SU-DHL-6 (cell line): ENCODE measurements at regions not wholly inside any gene's neighbourhood (a gene's known extent, or its start where the extent isn't known, plus 50 kb on each side); places are given as distances from the start of the nearest gene placed in this dataset.

Experiments
- H2AFZ ChIP-seq: fragments of 200-600 bp; sonication (generic); 2 replicates; pipeline ENCODE4 v1.6.1; 2014; ENCODE audit warnings: low read depth, mild to moderate bottlenecking, moderate library complexity, mixed read lengths, antibody characterized with exemption, low read length; ENCODE audit not compliant: severe bottlenecking
- H3F3A ChIP-seq: fragments of 200-600 bp; shearing (Covaris generic); 2 replicates; pipeline ENCODE4 v1.6.0; 2016; ENCODE audit warnings: antibody characterized with exemption, mild to moderate bottlenecking; ENCODE audit not compliant: insufficient read depth
- H3K27ac ChIP-seq: fragments of 200-600 bp; sonication (generic); 2 replicates; pipeline ENCODE4 v1.5.1; 2016; ENCODE audit warnings: low read depth, mild to moderate bottlenecking, low read length, moderate library complexity, mixed read lengths
- H3K27me3 ChIP-seq: fragments of 200-600 bp; sonication (generic), shearing (Covaris generic); 2 replicates; pipeline ENCODE4 v1.6.0; 2014; ENCODE audit warnings: mild to moderate bottlenecking, low read length
- H3K36me3 ChIP-seq: fragments of 200-600 bp; sonication (generic); 2 replicates; pipeline ENCODE4 v1.6.1; 2014; ENCODE audit warnings: mild to moderate bottlenecking, low read length, mixed read lengths
- H3K4me2 ChIP-seq: fragments of 300-600, 200-600 bp; shearing (Covaris generic), sonication (generic); 2 replicates; pipeline ENCODE4 v1.6.0; 2014; ENCODE audit warnings: low read length, low read depth, mild to moderate bottlenecking; ENCODE audit not compliant: poor library complexity, severe bottlenecking
- H3K4me3 ChIP-seq: fragments of 200-600 bp; sonication (generic); 2 replicates; pipeline ENCODE4 v1.5.1; 2014; ENCODE audit warnings: antibody characterized with exemption, low read length, mild to moderate bottlenecking, mixed read lengths; ENCODE audit not compliant: insufficient read depth, poor library complexity, severe bottlenecking
- H3K79me2 ChIP-seq: fragments of 200-600 bp; sonication (generic); 2 replicates; pipeline ENCODE4 v1.6.1; 2014; ENCODE audit warnings: mild to moderate bottlenecking, low read length, moderate library complexity; ENCODE audit not compliant: insufficient read depth
- H3K9ac ChIP-seq: fragments of 200-600 bp; sonication (generic); 2 replicates; pipeline ENCODE4 v1.7.0; 2014; ENCODE audit warnings: mild to moderate bottlenecking, low read length
- H3K9me2 ChIP-seq: fragments of 200-600 bp; sonication (generic); replicated peaks from 2 replicates; pipeline ENCODE4 v1.6.1; 2014; ENCODE audit warnings: low read length; ENCODE audit not compliant: insufficient read depth
- H3K9me3 ChIP-seq: fragments of 200-600 bp; sonication (generic); 2 replicates; pipeline ENCODE4 v1.6.1; 2014; ENCODE audit warnings: low read length, mixed read lengths; ENCODE audit not compliant: insufficient read depth
- H4K20me1 ChIP-seq: fragments of 200-600 bp; sonication (generic); 2 replicates; pipeline ENCODE4 v1.6.1; 2014; ENCODE audit warnings: low read depth, mild to moderate bottlenecking, antibody characterized with exemption, low read length, moderate library complexity, mixed read lengths
- EZH2phosphoT487 ChIP-seq: fragments of 200-600 bp; sonication (generic), shearing (Covaris generic); conservative IDR thresholded peaks from 2 replicates; pipeline ENCODE4 v1.6.1; 2018; ENCODE audit warnings: mild to moderate bottlenecking, antibody characterized with exemption, low read length, moderate library complexity, mixed read lengths
- TF ChIP-seq, protein P1 (sequence below): fragments of 200-600 bp; sonication (generic); IDR thresholded peaks from one replicate; pipeline ENCODE4 v1.5.1; 2017; ENCODE audit warnings: antibody characterized with exemption, mild to moderate bottlenecking, low read length, moderate library complexity; ENCODE audit not compliant: insufficient read depth, poor library complexity, severe bottlenecking

DNA sequence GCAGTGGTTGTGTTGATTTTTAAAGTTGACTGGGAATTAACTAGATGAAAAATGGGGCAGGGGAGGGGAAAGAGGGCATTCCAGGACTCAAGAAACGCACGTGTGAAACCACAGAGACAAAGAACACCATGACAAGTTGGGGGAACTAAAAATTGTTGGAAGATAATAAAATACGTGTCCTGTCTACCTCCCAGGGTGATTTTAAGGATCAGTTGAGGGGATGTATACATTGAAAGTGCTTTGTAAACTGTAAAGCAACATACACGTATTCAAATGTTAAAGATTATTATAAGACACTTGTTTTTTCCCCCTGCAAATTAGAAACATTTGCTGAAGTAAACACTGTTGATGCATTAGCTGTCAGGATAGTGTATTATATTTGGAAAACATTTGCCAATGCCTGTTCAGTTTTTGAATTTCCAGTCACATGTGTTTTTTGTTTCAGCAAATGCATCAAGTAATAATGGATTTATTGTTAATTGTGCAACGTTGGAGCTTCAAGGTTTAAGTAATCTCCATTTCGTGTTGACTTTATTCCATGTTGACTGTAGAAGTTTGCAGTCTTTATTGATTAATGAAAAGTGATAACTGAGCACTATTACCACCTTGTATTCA is 412.7 kb downstream of the ACTL7B start:
- Histone ChIP-seq H3K79me2 (no peaks in the 10 kb centered on the region), H3K9ac (no peak overlapping the region), H3K9me2 (no peaks in the 10 kb centered on the region), H3K4me2 (no peak overlapping the region), H3F3A (no peaks in the 10 kb centered on the region), H4K20me1 (no peaks in the 10 kb centered on the region), H2AFZ (no peak overlapping the region), H3K4me3 (no peak overlapping the region), H3K36me3 (no peaks in the 10 kb centered on the region), H3K27me3 (no peaks in the 10 kb centered on the region), H3K9me3 (no peaks in the 10 kb centered on the region), H3K27ac (no peak overlapping the region)
- no peak for TF ChIP-seq EZH2phosphoT487
- TF ChIP-seq, protein P1, sequence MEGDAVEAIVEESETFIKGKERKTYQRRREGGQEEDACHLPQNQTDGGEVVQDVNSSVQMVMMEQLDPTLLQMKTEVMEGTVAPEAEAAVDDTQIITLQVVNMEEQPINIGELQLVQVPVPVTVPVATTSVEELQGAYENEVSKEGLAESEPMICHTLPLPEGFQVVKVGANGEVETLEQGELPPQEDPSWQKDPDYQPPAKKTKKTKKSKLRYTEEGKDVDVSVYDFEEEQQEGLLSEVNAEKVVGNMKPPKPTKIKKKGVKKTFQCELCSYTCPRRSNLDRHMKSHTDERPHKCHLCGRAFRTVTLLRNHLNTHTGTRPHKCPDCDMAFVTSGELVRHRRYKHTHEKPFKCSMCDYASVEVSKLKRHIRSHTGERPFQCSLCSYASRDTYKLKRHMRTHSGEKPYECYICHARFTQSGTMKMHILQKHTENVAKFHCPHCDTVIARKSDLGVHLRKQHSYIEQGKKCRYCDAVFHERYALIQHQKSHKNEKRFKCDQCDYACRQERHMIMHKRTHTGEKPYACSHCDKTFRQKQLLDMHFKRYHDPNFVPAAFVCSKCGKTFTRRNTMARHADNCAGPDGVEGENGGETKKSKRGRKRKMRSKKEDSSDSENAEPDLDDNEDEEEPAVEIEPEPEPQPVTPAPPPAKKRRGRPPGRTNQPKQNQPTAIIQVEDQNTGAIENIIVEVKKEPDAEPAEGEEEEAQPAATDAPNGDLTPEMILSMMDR: no peak

DNA sequence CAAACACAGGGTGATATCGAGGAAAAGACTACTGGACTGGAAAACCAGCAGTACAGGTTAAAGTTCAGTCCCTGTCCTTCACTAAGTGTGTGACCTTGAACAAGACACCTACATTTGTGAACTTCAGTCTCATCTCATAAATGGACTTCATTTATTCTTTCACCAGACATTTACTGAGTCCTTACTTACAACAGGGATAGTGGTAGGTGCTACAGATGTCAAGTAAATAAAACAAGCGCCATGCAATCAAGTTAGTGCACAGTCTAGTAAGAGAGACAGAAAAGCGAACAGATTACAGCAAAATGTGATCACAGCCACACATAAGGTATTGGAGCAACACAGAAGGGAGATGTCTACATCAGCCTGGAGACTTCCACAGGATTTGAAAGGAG is 413.2 kb downstream of the ACTL7B start:
- H3K36me3 ChIP-seq: no peaks in the 10 kb centered on the region
- no peaks in the 10 kb centered on the region for H4K20me1 ChIP-seq
- H3K4me3 ChIP-seq: no peak overlapping the region
- H3K4me2 ChIP-seq: no peak overlapping the region
- TF ChIP-seq, protein P1: no peak
- TF ChIP-seq EZH2phosphoT487: no peak
- no peaks in the 10 kb centered on the region for H3K9me2 ChIP-seq
- H3K79me2 ChIP-seq: no peaks in the 10 kb centered on the region
- no peaks in the 10 kb centered on the region for H3K9me3 ChIP-seq
- H3F3A ChIP-seq: no peaks in the 10 kb centered on the region
- no peak overlapping the region for H3K9ac ChIP-seq
- H2AFZ ChIP-seq: no peak overlapping the region
- H3K27me3 ChIP-seq: no peaks in the 10 kb centered on the region
- H3K27ac ChIP-seq: no peak overlapping the region

DNA sequence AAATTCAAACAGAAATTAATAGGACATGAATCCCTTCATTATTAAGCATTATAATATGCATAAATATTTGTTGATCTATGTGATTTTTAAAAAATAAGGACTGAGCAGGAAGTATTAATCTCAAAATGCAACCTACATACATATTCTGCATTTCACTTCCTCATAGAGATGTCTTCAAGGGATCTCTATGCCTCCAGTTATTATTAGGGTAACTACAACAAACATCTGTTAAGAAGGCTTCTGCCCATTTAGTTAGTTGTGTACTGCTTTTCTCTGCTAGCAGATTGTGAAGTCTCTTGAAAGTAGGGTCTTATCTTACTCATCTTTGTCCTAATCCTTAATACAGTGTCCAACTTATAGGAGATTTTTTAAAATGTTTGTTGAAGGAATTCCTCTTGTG is 414.1 kb downstream of the ACTL7B start:
- no peaks in the 10 kb centered on the region for H3K9me3 ChIP-seq
- H4K20me1 ChIP-seq: no peaks in the 10 kb centered on the region

More for the DNA sequence above, 414.1 kb downstream of the ACTL7B start:
- Histone ChIP-seq H3K9me2 (no peaks in the 10 kb centered on the region), H3K4me2 (no peak overlapping the region), H3F3A (no peaks in the 10 kb centered on the region), H3K4me3 (no peak overlapping the region), H3K36me3 (no peaks in the 10 kb centered on the region), H3K27me3 (no peaks in the 10 kb centered on the region), H2AFZ (no peak overlapping the region), H3K9ac (no peak overlapping the region), H3K79me2 (no peaks in the 10 kb centered on the region), H3K27ac (no peak overlapping the region)
- TF ChIP-seq, protein P1: no peak
- no peak for TF ChIP-seq EZH2phosphoT487
